Psoas muscle (tissue), 7 donors: ENCODE measurements at regions not wholly inside any gene's neighbourhood (a gene's known extent, or its start where the extent isn't known, plus 50 kb on each side); places are given as distances from the start of the nearest gene placed in this dataset.

Source experiments
- ATAC-seq, 4 donors: fragments of 200-7000 bp; cut with Tn5 transposase; one replicate each; pipeline ENCODE4 v1.9.1; 2020; ENCODE audit warnings: moderate library complexity in 3 of 4, mild to moderate bottlenecking in 2 of 4
- DNase-seq, 2 donors: peaks; one replicate each; pipeline ENCODE4 v3.0.0-alpha.2; 2020
- H3K27ac ChIP-seq: fragments of 200-600 bp; one replicate; pipeline ENCODE4 v1.8.0; 2022
- H3K27me3 ChIP-seq, 3 donors: fragments of 200-600 bp in 1 of 3; one replicate each; pipeline versions ENCODE4 v1.6.1 to v1.8.0; 2013 to 2022; ENCODE audit warnings: low read length in 2 of 3, mild to moderate bottlenecking in 2 of 3, moderate library complexity in 1 of 3; ENCODE audit not compliant: insufficient read depth in 3 of 3
- H3K36me3 ChIP-seq, 2 donors: fragments of 200-600 bp in 1 of 2; one replicate each; pipeline versions ENCODE4 v1.6.1 to v1.8.0; 2013 to 2022; ENCODE audit warnings: low read depth in 1 of 2, mild to moderate bottlenecking in 1 of 2, moderate library complexity in 1 of 2; ENCODE audit not compliant: insufficient read depth in 1 of 2
- H3K4me1 ChIP-seq: fragments of 200-600 bp; one replicate; pipeline ENCODE4 v1.8.0; 2022
- H3K4me3 ChIP-seq: fragments of 200-600 bp; one replicate; pipeline ENCODE4 v1.8.0; 2022; ENCODE audit warnings: mild to moderate bottlenecking
- H3K9me3 ChIP-seq: fragments of 200-600 bp; one replicate; pipeline ENCODE4 v1.8.0; 2022
- WGBS, 3 donors: extraction: QIAGEN DNeasy Blood & Tissue Kit; methylation state at CpG; one replicate each; pipeline versions ENCODE4 v1.1.6 to v1.1.7; 2013; 5-methylcytosine and 5-hydroxymethylcytosine counted together
- intact Hi-C, 2 donors: fragments of 100-400 bp; cut with DNase I; formaldehyde crosslinking; loops; one replicate each; pipeline versions ENCODE4 v1.11.0 to v1.14.2; 2022
- TF ChIP-seq, protein P1 (sequence below): fragments of 200-600 bp; IDR thresholded peaks from one replicate; pipeline ENCODE4 v1.8.0; 2022; ENCODE audit warnings: antibody characterized with exemption
- donor health status: healthy with polysubstance abuse.
- donor health status: DM: no; HTN: no; CAD: no; lungs with moderate emphysema.
- donor health status: Bipolar disorder and iron deficiency.
- donor health status: healthy.
- donor health status: DM: yes; HTN: yes; CAD: no.
- donor health status: DM: no; HTN: no; CAD: no.
- donor health status: DM: yes; HTN: yes; CAD: no.

DNA sequence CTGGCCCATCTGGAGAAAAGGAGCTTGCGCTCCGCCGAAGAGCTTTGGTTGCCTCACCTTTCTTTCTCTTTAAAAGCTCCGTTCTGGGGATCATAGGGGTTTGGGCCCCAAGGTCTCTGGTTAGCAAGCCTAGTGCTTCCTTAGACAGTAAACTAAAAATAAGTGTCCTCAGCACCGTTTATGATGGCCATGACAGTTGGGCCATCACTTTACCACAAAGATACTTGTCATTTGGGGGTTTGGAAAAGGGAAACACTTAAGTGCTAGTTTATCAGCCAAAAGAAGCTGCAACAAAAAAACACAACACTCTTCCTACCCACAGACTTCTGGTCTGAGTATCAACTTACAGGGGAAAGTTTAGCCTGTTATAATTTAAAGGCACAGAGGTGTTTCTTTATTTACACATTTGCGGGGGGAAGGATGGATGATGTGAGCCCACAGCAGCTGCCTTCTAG lies 88.4 kb upstream of the CD44 start:
- Histone ChIP-seq H3K36me3 (no peaks in the 10 kb centered on the region), H3K27me3 (no peaks in the 10 kb centered on the region), H3K27ac (no peak overlapping the region), H3K9me3 (no peaks in the 10 kb centered on the region), H3K4me3 (no peak overlapping the region), H3K4me1 (no peaks in the 10 kb centered on the region)
- ATAC-seq: no peak
- no peak for DNase-seq
- intact Hi-C loops: no loop called here
- TF ChIP-seq, protein P1, sequence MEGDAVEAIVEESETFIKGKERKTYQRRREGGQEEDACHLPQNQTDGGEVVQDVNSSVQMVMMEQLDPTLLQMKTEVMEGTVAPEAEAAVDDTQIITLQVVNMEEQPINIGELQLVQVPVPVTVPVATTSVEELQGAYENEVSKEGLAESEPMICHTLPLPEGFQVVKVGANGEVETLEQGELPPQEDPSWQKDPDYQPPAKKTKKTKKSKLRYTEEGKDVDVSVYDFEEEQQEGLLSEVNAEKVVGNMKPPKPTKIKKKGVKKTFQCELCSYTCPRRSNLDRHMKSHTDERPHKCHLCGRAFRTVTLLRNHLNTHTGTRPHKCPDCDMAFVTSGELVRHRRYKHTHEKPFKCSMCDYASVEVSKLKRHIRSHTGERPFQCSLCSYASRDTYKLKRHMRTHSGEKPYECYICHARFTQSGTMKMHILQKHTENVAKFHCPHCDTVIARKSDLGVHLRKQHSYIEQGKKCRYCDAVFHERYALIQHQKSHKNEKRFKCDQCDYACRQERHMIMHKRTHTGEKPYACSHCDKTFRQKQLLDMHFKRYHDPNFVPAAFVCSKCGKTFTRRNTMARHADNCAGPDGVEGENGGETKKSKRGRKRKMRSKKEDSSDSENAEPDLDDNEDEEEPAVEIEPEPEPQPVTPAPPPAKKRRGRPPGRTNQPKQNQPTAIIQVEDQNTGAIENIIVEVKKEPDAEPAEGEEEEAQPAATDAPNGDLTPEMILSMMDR: no peak
- WGBS, 3 donors: 61 to 71% (median 70%) methylated on average over 6 of the region's 6 CpGs

DNA sequence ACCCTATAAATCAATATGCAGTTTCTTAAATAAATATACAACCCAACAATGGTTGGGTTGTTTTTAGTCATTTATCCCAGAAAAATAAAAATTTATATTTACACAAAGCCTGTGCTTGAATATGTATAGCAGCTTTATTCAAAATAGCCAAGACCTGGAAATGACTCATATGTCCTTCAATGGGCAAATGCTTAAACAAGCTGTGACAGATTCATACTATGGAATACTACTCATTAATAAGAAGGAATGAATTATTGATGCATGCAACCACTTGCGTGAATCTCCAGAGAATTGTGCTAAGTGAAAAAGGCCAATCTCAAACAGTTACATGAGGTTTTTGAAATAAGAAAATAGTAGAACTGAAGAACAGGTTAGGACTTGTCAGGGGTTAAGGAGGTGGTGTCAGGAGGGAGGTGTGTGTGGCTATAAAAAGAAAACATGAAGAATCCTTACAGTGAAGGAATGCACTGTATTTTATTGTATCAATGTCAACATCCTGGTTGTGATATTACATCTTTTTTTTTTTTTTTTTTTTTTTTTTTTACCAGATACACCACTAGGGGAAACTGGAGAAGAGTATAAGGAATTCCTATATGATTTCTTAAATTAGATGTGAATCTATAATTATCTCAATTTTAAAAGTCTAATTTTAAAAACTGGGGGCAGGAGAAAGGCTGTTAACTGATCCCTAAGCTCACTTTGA lies 82.4 kb upstream of the CD44 start:
- H3K27ac ChIP-seq: no peak overlapping the region
- TF ChIP-seq, protein P1: no peak
- ATAC-seq: no peak
- DNase-seq: no peak
- intact Hi-C loops: no loop called here
- no peaks in the 10 kb centered on the region for H3K4me1 ChIP-seq
- 57 to 98% (median 92%) methylated on average over 1 of the region's 1 CpG for WGBS, 3 donors
- H3K27me3 ChIP-seq: no peaks in the 10 kb centered on the region
- H3K9me3 ChIP-seq: no peaks in the 10 kb centered on the region
- no peaks in the 10 kb centered on the region for H3K36me3 ChIP-seq
- no peak overlapping the region for H3K4me3 ChIP-seq

DNA sequence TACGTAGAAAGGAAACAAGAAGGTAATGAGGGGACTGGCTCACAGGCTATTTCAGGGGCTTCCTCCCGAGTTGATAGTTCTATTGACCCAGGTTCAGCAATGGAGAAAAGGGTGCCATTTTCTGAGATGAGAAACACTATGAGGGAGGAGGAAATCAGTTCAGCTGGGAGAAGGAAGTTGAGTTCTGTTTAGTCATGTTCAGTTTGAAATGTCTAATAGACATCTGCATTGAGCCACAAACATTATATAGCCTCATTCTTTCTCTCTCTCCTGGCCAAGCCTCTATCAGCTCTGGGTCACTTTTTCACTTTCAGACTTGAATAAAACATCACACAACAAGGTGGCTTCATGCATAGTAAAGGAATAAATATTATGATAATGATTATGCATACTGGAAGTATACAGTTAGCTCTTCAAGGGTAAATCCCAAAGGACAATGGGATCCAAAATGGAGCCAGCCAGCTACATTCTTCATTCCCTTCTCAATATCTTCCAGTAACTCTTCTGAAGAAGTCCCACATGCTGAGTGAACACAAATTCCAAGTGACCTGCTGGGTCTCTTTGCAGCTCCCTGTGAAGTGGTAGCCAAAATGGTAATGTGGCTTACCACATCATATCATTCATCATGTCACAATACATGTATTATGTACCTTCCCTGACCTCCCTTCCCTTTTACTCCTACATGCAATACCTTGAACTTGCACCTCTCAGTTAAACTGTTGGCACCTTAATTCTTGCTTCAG lies 80.9 kb upstream of the CD44 start:
- Histone ChIP-seq H3K9me3 (no peaks in the 10 kb centered on the region), H3K4me1 (no peaks in the 10 kb centered on the region), H3K4me3 (no peak overlapping the region), H3K27me3 (no peaks in the 10 kb centered on the region), H3K36me3 (no peaks in the 10 kb centered on the region), H3K27ac (no peak overlapping the region)
- ATAC-seq: no peak
- DNase-seq: no peak
- TF ChIP-seq, protein P1: no peak
- intact Hi-C loops: no loop called here
- 93 to 98% (median 96%) methylated on average over 2 of the region's 2 CpGs for WGBS, 3 donors

DNA sequence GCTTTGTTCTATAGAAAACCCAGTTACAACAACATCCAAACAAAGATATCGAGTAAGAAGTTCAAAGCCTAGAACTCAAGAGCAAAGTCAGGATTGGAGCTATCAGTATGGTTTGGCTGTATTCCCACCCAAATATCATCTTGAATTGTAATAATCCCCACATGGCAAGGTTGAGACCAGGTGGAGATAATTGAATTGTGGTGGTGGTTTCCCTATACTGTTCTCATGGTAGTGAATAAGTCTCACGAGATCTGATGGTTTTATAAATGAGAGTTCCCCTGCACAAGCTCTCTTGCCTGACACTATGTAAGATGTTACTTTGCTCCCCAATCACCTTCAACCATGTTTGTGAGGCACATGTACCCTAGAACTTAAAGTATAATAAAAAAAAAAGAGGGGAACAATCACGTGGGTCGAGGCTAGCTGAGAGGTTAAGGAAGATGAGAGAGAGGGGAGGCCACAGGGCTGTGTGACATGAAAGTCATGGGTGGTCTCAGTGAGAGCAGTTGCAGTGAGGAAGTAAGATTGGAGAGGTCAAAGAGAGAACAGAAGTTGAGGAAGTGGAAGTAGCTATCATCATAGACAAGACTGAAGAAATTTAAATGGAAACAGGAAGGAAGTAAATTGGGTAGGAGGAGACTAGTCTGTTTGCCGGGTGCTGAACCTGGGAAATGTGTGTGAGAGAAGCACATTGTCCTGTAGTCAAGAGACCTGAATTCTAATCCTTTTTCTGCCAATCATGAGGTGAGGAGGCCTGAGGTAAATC lies 80.1 kb upstream of the CD44 start:
- H3K9me3 ChIP-seq: no peaks in the 10 kb centered on the region
- intact Hi-C loops: no loop called here
- no peak overlapping the region for H3K4me3 ChIP-seq
- ATAC-seq: no peak
- no peaks in the 10 kb centered on the region for H3K36me3 ChIP-seq
- no peaks in the 10 kb centered on the region for H3K4me1 ChIP-seq
- TF ChIP-seq, protein P1: no peak
- H3K27me3 ChIP-seq: no peaks in the 10 kb centered on the region
- 82 to 90% (median 84%) methylated on average over 5 of the region's 5 CpGs for WGBS, 3 donors
- no peak for DNase-seq
- no peak overlapping the region for H3K27ac ChIP-seq
